Psoas muscle (tissue), 7 donors: ENCODE measurements at regions not wholly inside any gene's neighbourhood (a gene's known extent, or its start where the extent isn't known, plus 50 kb on each side); places are given as distances from the start of the nearest gene placed in this dataset.

Experiments used
- ATAC-seq, 4 donors: fragments of 200-7000 bp; cut with Tn5 transposase; one replicate each; pipeline ENCODE4 v1.9.1; 2020; ENCODE audit warnings: moderate library complexity in 3 of 4, mild to moderate bottlenecking in 2 of 4
- DNase-seq, 2 donors: peaks; one replicate each; pipeline ENCODE4 v3.0.0-alpha.2; 2020
- H3K27ac ChIP-seq: fragments of 200-600 bp; one replicate; pipeline ENCODE4 v1.8.0; 2022
- H3K27me3 ChIP-seq, 3 donors: fragments of 200-600 bp in 1 of 3; one replicate each; pipeline versions ENCODE4 v1.6.1 to v1.8.0; 2013 to 2022; ENCODE audit warnings: low read length in 2 of 3, mild to moderate bottlenecking in 2 of 3, moderate library complexity in 1 of 3; ENCODE audit not compliant: insufficient read depth in 3 of 3
- H3K36me3 ChIP-seq, 2 donors: fragments of 200-600 bp in 1 of 2; one replicate each; pipeline versions ENCODE4 v1.6.1 to v1.8.0; 2013 to 2022; ENCODE audit warnings: low read depth in 1 of 2, mild to moderate bottlenecking in 1 of 2, moderate library complexity in 1 of 2; ENCODE audit not compliant: insufficient read depth in 1 of 2
- H3K4me1 ChIP-seq: fragments of 200-600 bp; one replicate; pipeline ENCODE4 v1.8.0; 2022
- H3K4me3 ChIP-seq: fragments of 200-600 bp; one replicate; pipeline ENCODE4 v1.8.0; 2022; ENCODE audit warnings: mild to moderate bottlenecking
- H3K9me3 ChIP-seq: fragments of 200-600 bp; one replicate; pipeline ENCODE4 v1.8.0; 2022
- CTCF ChIP-seq: fragments of 200-600 bp; IDR thresholded peaks from one replicate; pipeline ENCODE4 v1.8.0; 2022; ENCODE audit warnings: antibody characterized with exemption
- WGBS, 3 donors: extraction: QIAGEN DNeasy Blood & Tissue Kit; methylation state at CpG; one replicate each; pipeline versions ENCODE4 v1.1.6 to v1.1.7; 2013; 5-methylcytosine and 5-hydroxymethylcytosine counted together
- intact Hi-C, 2 donors: fragments of 100-400 bp; cut with DNase I; formaldehyde crosslinking; loops; one replicate each; pipeline versions ENCODE4 v1.11.0 to v1.14.2; 2022
- donor health status: healthy with polysubstance abuse.
- donor health status: DM: no; HTN: no; CAD: no; lungs with moderate emphysema.
- donor health status: Bipolar disorder and iron deficiency.
- donor health status: healthy.
- donor health status: DM: yes; HTN: yes; CAD: no.
- donor health status: DM: no; HTN: no; CAD: no.
- donor health status: DM: yes; HTN: yes; CAD: no.

GRCh38 chr14:78023112-78023511 is 147.1 kb upstream of the NRXN3 start:
- WGBS, 3 donors: 80 to 96% (median 85%) methylated on average over 2 of the region's 2 CpGs
- H3K27me3 ChIP-seq: peaks cover 0 to 6% (median 1%) of the 10 kb centered on the region in 3 donors
- no peaks in the 10 kb centered on the region for H3K4me1 ChIP-seq
- no peaks in the 10 kb centered on the region for H3K9me3 ChIP-seq
- no peak for DNase-seq
- H3K27ac ChIP-seq: no peak overlapping the region
- intact Hi-C loops: loop anchor here in 1 of 2 donors (10.0 kb wide), 1 partner anchor 542 kb away; no protein-coding TSS in a partner anchor
- H3K36me3 ChIP-seq: no peaks in the 10 kb centered on the region
- ATAC-seq: no peak
- TF ChIP-seq CTCF: no peak
- H3K4me3 ChIP-seq: no peak overlapping the region

GRCh38 chr14:78028471-78028870 is 141.7 kb upstream of the NRXN3 start:
- WGBS, 3 donors: 8 to 17% (median 14%) methylated on average over 1 of the region's 1 CpG
- Histone ChIP-seq H3K4me1 (no peaks in the 10 kb centered on the region), H3K27me3 (peaks cover 0 to 3% (median 1%) of the 10 kb centered on the region in 3 donors), H3K36me3 (no peaks in the 10 kb centered on the region), H3K4me3 (no peak overlapping the region), H3K9me3 (no peaks in the 10 kb centered on the region), H3K27ac (no peak overlapping the region)
- ATAC-seq: no peak
- intact Hi-C loops: loop anchor here in 1 of 2 donors (10.0 kb wide), 1 partner anchor 536 kb away; no protein-coding TSS in a partner anchor
- TF ChIP-seq CTCF: no peak
- DNase-seq: no peak

- Histone ChIP-seq H3K4me3 (no peak overlapping the region), H3K27me3 (peaks cover 0 to 3% (median 1%) of the 10 kb centered on the region in 3 donors), H3K9me3 (no peaks in the 10 kb centered on the region), H3K4me1 (no peaks in the 10 kb centered on the region), H3K36me3 (no peaks in the 10 kb centered on the region), H3K27ac (no peak overlapping the region)
- intact Hi-C loops: loop anchor here in 1 of 2 donors (10.0 kb wide), 1 partner anchor 535 kb away; no protein-coding TSS in a partner anchor
- ATAC-seq: no peak
- no peak for DNase-seq
- WGBS, 3 donors: 37 to 43% (median 41%) methylated on average over 16 of the region's 16 CpGs
- no peak for TF ChIP-seq CTCF
Measured at GRCh38 chr14:78029601-78030372, 140.4 kb upstream of the NRXN3 start.

- TF ChIP-seq CTCF: no peak
- WGBS, 3 donors: 39 to 40% (median 39%) methylated on average over 1 of the region's 1 CpG
- H3K27me3 ChIP-seq: peaks cover 0 to 2% (median 0%) of the 10 kb centered on the region in 3 donors
- no peaks in the 10 kb centered on the region for H3K9me3 ChIP-seq
- H3K4me3 ChIP-seq: no peak overlapping the region
- no peak for DNase-seq
- H3K4me1 ChIP-seq: no peaks in the 10 kb centered on the region
- no peak overlapping the region for H3K27ac ChIP-seq
- intact Hi-C loops: no loop called here
- H3K36me3 ChIP-seq: no peaks in the 10 kb centered on the region
- ATAC-seq: peak in 2 of 4 donors; percentile 38 to 65
Measured at GRCh38 chr14:78043349-78043748, 126.8 kb upstream of the NRXN3 start.
